Peyer's patch (tissue), 4 donors: ENCODE measurements at regions not wholly inside any gene's neighbourhood (a gene's known extent, or its start where the extent isn't known, plus 50 kb on each side); places are given as distances from the start of the nearest gene placed in this dataset.

ENCODE experiments used
- POLR2A ChIP-seq, 2 donors: fragments of 450-650 bp; IDR thresholded peaks; one replicate each; pipeline ENCODE4 v1.5.1; 2017; ENCODE audit warnings: antibody characterized with exemption in 2 of 2, mild to moderate bottlenecking in 2 of 2, moderate library complexity in 2 of 2
- TF ChIP-seq, protein P1 (sequence below), 6 experiments: fragments of 450-650 bp in 4 of 6; fragments of 200-600 bp in 2 of 6; sonication (generic) in 1 of 6; IDR thresholded peaks; one replicate each; pipeline ENCODE4 v1.5.1; 2017 to 2019; ENCODE audit warnings: antibody characterized with exemption in 6 of 6, mild to moderate bottlenecking in 3 of 6, moderate library complexity in 1 of 6

- TF ChIP-seq, protein P1, sequence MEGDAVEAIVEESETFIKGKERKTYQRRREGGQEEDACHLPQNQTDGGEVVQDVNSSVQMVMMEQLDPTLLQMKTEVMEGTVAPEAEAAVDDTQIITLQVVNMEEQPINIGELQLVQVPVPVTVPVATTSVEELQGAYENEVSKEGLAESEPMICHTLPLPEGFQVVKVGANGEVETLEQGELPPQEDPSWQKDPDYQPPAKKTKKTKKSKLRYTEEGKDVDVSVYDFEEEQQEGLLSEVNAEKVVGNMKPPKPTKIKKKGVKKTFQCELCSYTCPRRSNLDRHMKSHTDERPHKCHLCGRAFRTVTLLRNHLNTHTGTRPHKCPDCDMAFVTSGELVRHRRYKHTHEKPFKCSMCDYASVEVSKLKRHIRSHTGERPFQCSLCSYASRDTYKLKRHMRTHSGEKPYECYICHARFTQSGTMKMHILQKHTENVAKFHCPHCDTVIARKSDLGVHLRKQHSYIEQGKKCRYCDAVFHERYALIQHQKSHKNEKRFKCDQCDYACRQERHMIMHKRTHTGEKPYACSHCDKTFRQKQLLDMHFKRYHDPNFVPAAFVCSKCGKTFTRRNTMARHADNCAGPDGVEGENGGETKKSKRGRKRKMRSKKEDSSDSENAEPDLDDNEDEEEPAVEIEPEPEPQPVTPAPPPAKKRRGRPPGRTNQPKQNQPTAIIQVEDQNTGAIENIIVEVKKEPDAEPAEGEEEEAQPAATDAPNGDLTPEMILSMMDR (IDR thresholded peaks at IDR 0.05), result no peak
- TF ChIP-seq POLR2A (IDR thresholded peaks at IDR 0.05), result no peak
Measured at GRCh38 chr13:80740071-80740470, 399.1 kb upstream of the SPRY2 start.
